ENCODE measurements at regions not wholly inside any gene's neighbourhood (a gene's known extent, or its start where the extent isn't known, plus 50 kb on each side); places are given as distances from the start of the nearest gene placed in this dataset.

GRCh38 chr3:31161889-31162288 lies 267.4 kb upstream of the GADL1 start:
- H3K27ac Mint-ChIP-seq: no peak overlapping the region

GRCh38 chr3:31164381-31164780 lies 269.9 kb upstream of the GADL1 start:
- peaks cover 2% of the 10 kb centered on the region for H3K27me3 Mint-ChIP-seq (ENCODE audit: insufficient read depth, low read depth)
- H3K4me3 Mint-ChIP-seq: no peak overlapping the region
- Histone ChIP-seq H3K27me3 (no peaks in the 10 kb centered on the region), H3F3A (ENCODE audit: low read depth) (peaks cover 5% of the 10 kb centered on the region), H3K36me3 (no peaks in the 10 kb centered on the region), H3K4me3 (no peak overlapping the region), H3K9me3 (ENCODE audit: low read depth) (no peaks in the 10 kb centered on the region), H3K4me2 (no peak overlapping the region), H3K9ac (no peak overlapping the region), H3K79me2 (ENCODE audit: low read depth) (no peaks in the 10 kb centered on the region), H3K4me1 (peaks cover 39% of the 10 kb centered on the region), H3K27ac (no peak overlapping the region), H4K20me1 (ENCODE audit: low read depth) (no peaks in the 10 kb centered on the region), H2AFZ (replicated peaks) (no peak overlapping the region)
- H3K4me1 Mint-ChIP-seq: peaks cover 27% of the 10 kb centered on the region
- H3K36me3 Mint-ChIP-seq: no peaks in the 10 kb centered on the region
- no peaks in the 10 kb centered on the region for H3K9me3 Mint-ChIP-seq
- H3K27ac Mint-ChIP-seq: no peak overlapping the region
- no peak for DNase-seq (ENCODE audit: low spot score)
- TF ChIP-seq EZH2phosphoT487 (IDR thresholded peaks at IDR 0.05) (no peak), CTCF (IDR thresholded peaks at IDR 0.05) (no peak), EZH2 (IDR thresholded peaks at IDR 0.05) (no peak)

More at GRCh38 chr3:31161889-31162288, 267.4 kb upstream of the GADL1 start:
- H3K36me3 ChIP-seq: no peaks in the 10 kb centered on the region
- H3K4me3 ChIP-seq: no peak overlapping the region
- peaks cover 28% of the 10 kb centered on the region for H3K4me1 ChIP-seq
- peaks cover 24% of the 10 kb centered on the region for H3K4me1 Mint-ChIP-seq
- TF ChIP-seq CTCF (IDR thresholded peaks at IDR 0.05): no peak
- no peak for TF ChIP-seq EZH2 (IDR thresholded peaks at IDR 0.05)
- no peak for TF ChIP-seq EZH2phosphoT487 (IDR thresholded peaks at IDR 0.05)
- H3K9ac ChIP-seq: no peak overlapping the region
- H3K27me3 Mint-ChIP-seq (ENCODE audit: insufficient read depth, low read depth): no peaks in the 10 kb centered on the region
- H3K36me3 Mint-ChIP-seq: no peaks in the 10 kb centered on the region
- no peaks in the 10 kb centered on the region for H4K20me1 ChIP-seq (ENCODE audit: low read depth)
- H3K9me3 Mint-ChIP-seq: no peaks in the 10 kb centered on the region
- H3K4me2 ChIP-seq: no peak overlapping the region
- no peak overlapping the region for H2AFZ ChIP-seq (replicated peaks)
- H3K9me3 ChIP-seq (ENCODE audit: low read depth): no peaks in the 10 kb centered on the region
- no peaks in the 10 kb centered on the region for H3K27me3 ChIP-seq
- no peaks in the 10 kb centered on the region for H3K79me2 ChIP-seq (ENCODE audit: low read depth)
- H3K27ac ChIP-seq: no peak overlapping the region
- peaks cover 5% of the 10 kb centered on the region for H3F3A ChIP-seq (ENCODE audit: low read depth)
- no peak for DNase-seq (ENCODE audit: low spot score)
- H3K4me3 Mint-ChIP-seq: no peak overlapping the region

GRCh38 chr3:31165399-31165860 lies 271.0 kb upstream of the GADL1 start:
- H2AFZ ChIP-seq (replicated peaks): no peak overlapping the region

More at GRCh38 chr3:31165399-31165860, 271.0 kb upstream of the GADL1 start:
- no peak overlapping the region for H3K4me3 ChIP-seq
- Mint-ChIP-seq H3K9me3 (no peaks in the 10 kb centered on the region), H3K36me3 (no peaks in the 10 kb centered on the region), H3K4me3 (peak overlapping the region; percentile 12), H3K27ac (peak overlapping the region; percentile 3), H3K4me1 (peaks cover 27% of the 10 kb centered on the region), H3K27me3 (ENCODE audit: insufficient read depth, low read depth) (peaks cover 2% of the 10 kb centered on the region)
- peak overlapping the region; percentile 40 for H3K4me2 ChIP-seq
- H3K9me3 ChIP-seq (ENCODE audit: low read depth): no peaks in the 10 kb centered on the region
- H3K27ac ChIP-seq: no peak overlapping the region
- no peaks in the 10 kb centered on the region for H3K36me3 ChIP-seq
- peak; percentile 14 for DNase-seq (ENCODE audit: low spot score)
- no peaks in the 10 kb centered on the region for H3K79me2 ChIP-seq (ENCODE audit: low read depth)
- H3K4me1 ChIP-seq: peaks cover 39% of the 10 kb centered on the region
- H4K20me1 ChIP-seq (ENCODE audit: low read depth): no peaks in the 10 kb centered on the region
- TF ChIP-seq EZH2 (IDR thresholded peaks at IDR 0.05) (no peak), EZH2phosphoT487 (IDR thresholded peaks at IDR 0.05) (no peak), CTCF (IDR thresholded peaks at IDR 0.05) (no peak)
- no peaks in the 10 kb centered on the region for H3K27me3 ChIP-seq
- H3F3A ChIP-seq (ENCODE audit: low read depth): peaks cover 5% of the 10 kb centered on the region
- H3K9ac ChIP-seq: no peak overlapping the region

All from neural progenitor cell (in vitro differentiated cells).